ENCODE measurements at regions not wholly inside any gene's neighbourhood (a gene's known extent, or its start where the extent isn't known, plus 50 kb on each side); places are given as distances from the start of the nearest gene placed in this dataset.

DNA sequence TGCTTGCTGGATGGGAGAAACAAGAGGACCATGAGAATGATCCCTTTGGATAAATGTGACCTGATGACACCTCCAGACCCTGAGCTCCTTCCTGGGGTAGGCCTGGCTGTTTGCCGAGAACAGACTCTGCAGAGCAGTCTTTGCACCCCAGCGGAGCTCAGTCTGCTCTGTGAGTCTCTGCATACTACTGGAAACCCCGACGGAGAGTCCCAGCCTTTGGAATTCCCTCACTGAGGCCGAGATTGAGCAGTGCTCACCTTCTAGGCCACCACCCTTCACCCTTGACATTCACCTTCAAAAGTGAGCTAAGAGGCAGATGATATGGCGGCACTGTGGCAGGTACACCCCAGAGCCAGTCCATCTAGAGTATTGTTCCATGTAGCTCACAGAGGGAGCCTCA lies 172.2 kb upstream of the CDH13 start (continued):
- TF ChIP-seq, protein P1, sequence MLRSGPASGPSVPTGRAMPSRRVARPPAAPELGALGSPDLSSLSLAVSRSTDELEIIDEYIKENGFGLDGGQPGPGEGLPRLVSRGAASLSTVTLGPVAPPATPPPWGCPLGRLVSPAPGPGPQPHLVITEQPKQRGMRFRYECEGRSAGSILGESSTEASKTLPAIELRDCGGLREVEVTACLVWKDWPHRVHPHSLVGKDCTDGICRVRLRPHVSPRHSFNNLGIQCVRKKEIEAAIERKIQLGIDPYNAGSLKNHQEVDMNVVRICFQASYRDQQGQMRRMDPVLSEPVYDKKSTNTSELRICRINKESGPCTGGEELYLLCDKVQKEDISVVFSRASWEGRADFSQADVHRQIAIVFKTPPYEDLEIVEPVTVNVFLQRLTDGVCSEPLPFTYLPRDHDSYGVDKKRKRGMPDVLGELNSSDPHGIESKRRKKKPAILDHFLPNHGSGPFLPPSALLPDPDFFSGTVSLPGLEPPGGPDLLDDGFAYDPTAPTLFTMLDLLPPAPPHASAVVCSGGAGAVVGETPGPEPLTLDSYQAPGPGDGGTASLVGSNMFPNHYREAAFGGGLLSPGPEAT (IDR thresholded peaks at IDR 0.05; ENCODE audit: low read depth): no peak

DNA sequence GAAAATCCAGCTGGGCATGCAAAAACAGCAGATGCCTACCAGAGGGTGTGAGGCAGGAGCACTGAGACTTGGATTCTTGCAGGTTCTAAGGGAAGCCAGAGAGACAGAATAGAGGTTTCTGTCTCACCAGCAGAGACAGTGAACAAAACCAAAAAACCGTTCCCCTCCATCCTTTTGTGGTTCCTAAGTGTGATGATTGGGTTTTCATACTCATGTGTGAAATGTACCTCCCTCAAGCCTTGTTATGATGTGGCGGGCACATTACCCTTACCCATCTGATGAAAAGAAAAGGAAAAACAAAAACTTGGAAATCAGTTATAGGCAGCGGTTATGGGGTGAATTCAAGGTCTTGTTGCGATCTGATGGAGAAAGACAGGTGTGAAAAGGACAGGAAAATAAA lies 172.6 kb upstream of the CDH13 start:
- intact Hi-C loops (cut with micrococcal nuclease; ENCODE audit: unreplicated experiment) (loop anchor here (10.0 kb wide), 1 partner anchor 761 kb away; no protein-coding TSS in a partner anchor), in situ Hi-C loops (cut with MboI) (no loop called here)
- Histone ChIP-seq H3K36me3 (ENCODE audit: control insufficient read depth in 2 of 2, insufficient read depth in 2 of 2, low read length in 1 of 2) (no peaks in the 10 kb centered on the region), H3K9ac (ENCODE audit: control insufficient read depth, insufficient read depth, low read length) (no peak overlapping the region), H3K27ac (ENCODE audit: control insufficient read depth, insufficient read depth) (no peak overlapping the region), H3K79me2 (ENCODE audit: control insufficient read depth, insufficient read depth, low read length) (no peaks in the 10 kb centered on the region), H3K4me1 (ENCODE audit: control insufficient read depth, insufficient read depth, low read length) (no peaks in the 10 kb centered on the region), H2AFZ (ENCODE audit: control insufficient read depth, low read depth, low read length) (no peak overlapping the region), H3K27me3 (replicated peaks in 1 of 2; ENCODE audit: control insufficient read depth in 2 of 2, insufficient read depth in 2 of 2, low read length in 1 of 2) (no peaks in the 10 kb centered on the region; a peak in 1 of 4 replicates), H3K9me3 (replicated peaks; ENCODE audit: control insufficient read depth, insufficient read depth, low read length) (no peaks in the 10 kb centered on the region), H3K4me3 (no peak overlapping the region), H3K4me2 (ENCODE audit: control insufficient read depth, insufficient read depth) (no peak overlapping the region), H4K20me1 (ENCODE audit: control insufficient read depth, insufficient read depth) (no peaks in the 10 kb centered on the region)
- RAD21 ChIA-PET (ENCODE audit: unreplicated experiment): no interaction called here
- no TSS peak for BruUV-seq (replicated peaks)
- DNase-seq (ENCODE audit: low read depth, low spot score) (no peak), ATAC-seq (no peak), FAIRE-seq (no peak)
- SMC1A ChIA-PET (ENCODE audit: uncharacterized antibody, unreplicated experiment): no interaction called here
- 47% methylated on average over 4 of the region's 4 CpGs for WGBS (ENCODE audit: insufficient coverage, insufficient replicate concordance, low lambda C conversion rate, missing lambda C conversion rate)
- POLR2A ChIA-PET: no interaction called here
- CTCF ChIA-PET: no interaction called here
- no peak for TF ChIP-seq ZNF24 (IDR thresholded peaks at IDR 0.05)
- no peak for TF ChIP-seq SMARCA5 (IDR thresholded peaks at IDR 0.05)
- no peak for TF ChIP-seq MTA2 (IDR thresholded peaks at IDR 0.05; ENCODE audit: low read depth)
- TF ChIP-seq HDAC2 (IDR thresholded peaks at IDR 0.05): no peak
- no peak for TF ChIP-seq IKZF2 (IDR thresholded peaks at IDR 0.05)
- TF ChIP-seq POLR2AphosphoS2 (IDR thresholded peaks at IDR 0.05; ENCODE audit: low read depth, low read length): no peak
- TF ChIP-seq, protein P2, sequence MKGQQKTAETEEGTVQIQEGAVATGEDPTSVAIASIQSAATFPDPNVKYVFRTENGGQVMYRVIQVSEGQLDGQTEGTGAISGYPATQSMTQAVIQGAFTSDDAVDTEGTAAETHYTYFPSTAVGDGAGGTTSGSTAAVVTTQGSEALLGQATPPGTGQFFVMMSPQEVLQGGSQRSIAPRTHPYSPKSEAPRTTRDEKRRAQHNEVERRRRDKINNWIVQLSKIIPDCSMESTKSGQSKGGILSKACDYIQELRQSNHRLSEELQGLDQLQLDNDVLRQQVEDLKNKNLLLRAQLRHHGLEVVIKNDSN (IDR thresholded peaks at IDR 0.05; ENCODE audit: borderline replicate concordance, extremely low read length, insufficient read depth, low read depth, low read length): no peak
- TF ChIP-seq NFYA (IDR thresholded peaks at IDR 0.05; ENCODE audit: borderline replicate concordance, low read depth, low read length): no peak
- TF ChIP-seq RFX5 (IDR thresholded peaks at IDR 0.05; ENCODE audit: low read depth, low read length): no peak
- TF ChIP-seq ZZZ3 (IDR thresholded peaks at IDR 0.05; ENCODE audit: control insufficient read depth, insufficient read length, low read depth): no peak
- TF ChIP-seq, protein P3, sequence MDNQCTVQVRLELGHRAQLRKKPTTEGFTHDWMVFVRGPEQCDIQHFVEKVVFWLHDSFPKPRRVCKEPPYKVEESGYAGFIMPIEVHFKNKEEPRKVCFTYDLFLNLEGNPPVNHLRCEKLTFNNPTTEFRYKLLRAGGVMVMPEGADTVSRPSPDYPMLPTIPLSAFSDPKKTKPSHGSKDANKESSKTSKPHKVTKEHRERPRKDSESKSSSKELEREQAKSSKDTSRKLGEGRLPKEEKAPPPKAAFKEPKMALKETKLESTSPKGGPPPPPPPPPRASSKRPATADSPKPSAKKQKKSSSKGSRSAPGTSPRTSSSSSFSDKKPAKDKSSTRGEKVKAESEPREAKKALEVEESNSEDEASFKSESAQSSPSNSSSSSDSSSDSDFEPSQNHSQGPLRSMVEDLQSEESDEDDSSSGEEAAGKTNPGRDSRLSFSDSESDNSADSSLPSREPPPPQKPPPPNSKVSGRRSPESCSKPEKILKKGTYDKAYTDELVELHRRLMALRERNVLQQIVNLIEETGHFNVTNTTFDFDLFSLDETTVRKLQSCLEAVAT (IDR thresholded peaks at IDR 0.05): no peak
- no peak for TF ChIP-seq ZNF274 (IDR thresholded peaks at IDR 0.05; ENCODE audit: insufficient read depth, insufficient read length)
- TF ChIP-seq BACH1 (IDR thresholded peaks at IDR 0.05; ENCODE audit: borderline replicate concordance): no peak
- no peak for TF ChIP-seq ZNF217 (IDR thresholded peaks at IDR 0.05)
- TF ChIP-seq, protein P4, sequence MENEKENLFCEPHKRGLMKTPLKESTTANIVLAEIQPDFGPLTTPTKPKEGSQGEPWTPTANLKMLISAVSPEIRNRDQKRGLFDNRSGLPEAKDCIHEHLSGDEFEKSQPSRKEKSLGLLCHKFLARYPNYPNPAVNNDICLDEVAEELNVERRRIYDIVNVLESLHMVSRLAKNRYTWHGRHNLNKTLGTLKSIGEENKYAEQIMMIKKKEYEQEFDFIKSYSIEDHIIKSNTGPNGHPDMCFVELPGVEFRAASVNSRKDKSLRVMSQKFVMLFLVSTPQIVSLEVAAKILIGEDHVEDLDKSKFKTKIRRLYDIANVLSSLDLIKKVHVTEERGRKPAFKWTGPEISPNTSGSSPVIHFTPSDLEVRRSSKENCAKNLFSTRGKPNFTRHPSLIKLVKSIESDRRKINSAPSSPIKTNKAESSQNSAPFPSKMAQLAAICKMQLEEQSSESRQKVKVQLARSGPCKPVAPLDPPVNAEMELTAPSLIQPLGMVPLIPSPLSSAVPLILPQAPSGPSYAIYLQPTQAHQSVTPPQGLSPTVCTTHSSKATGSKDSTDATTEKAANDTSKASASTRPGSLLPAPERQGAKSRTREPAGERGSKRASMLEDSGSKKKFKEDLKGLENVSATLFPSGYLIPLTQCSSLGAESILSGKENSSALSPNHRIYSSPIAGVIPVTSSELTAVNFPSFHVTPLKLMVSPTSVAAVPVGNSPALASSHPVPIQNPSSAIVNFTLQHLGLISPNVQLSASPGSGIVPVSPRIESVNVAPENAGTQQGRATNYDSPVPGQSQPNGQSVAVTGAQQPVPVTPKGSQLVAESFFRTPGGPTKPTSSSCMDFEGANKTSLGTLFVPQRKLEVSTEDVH (IDR thresholded peaks at IDR 0.05; ENCODE audit: low read depth, partially characterized antibody): no peak
- no peak for TF ChIP-seq HCFC1 (IDR thresholded peaks at IDR 0.05; ENCODE audit: low read length)

Measured in GM12878 (cell line).